Effector memory CD8-positive, alpha-beta T cell (primary cell): ENCODE measurements at regions not wholly inside any gene's neighbourhood (a gene's known extent, or its start where the extent isn't known, plus 50 kb on each side); places are given as distances from the start of the nearest gene placed in this dataset.

Source experiments
- ATAC-seq: fragments of 150-1000 bp; cut with Tn5 transposase; replicated peaks from 2 replicates; pipeline ENCODE4 v1.10.0; 2021; ENCODE audit warnings: mild to moderate bottlenecking, moderate library complexity
- DNase-seq, 3 experiments: peaks; one replicate each; pipeline ENCODE4 v3.0.0; 2021
- H3K27ac Mint-ChIP-seq, 2 donors: one replicate each; pipeline ENCODE4 v1.8.0; 2022; ENCODE audit warnings: mild to moderate bottlenecking in 2 of 2, mixed read lengths in 2 of 2, moderate library complexity in 2 of 2
- H3K27me3 Mint-ChIP-seq, 2 donors: one replicate each; pipeline ENCODE4 v1.8.0; 2022; ENCODE audit warnings: mixed read lengths in 2 of 2
- H3K36me3 Mint-ChIP-seq: one replicate; pipeline ENCODE4 v1.8.0; 2022; ENCODE audit warnings: mild to moderate bottlenecking, moderate library complexity, mixed read lengths; ENCODE audit not compliant: insufficient read depth
- H3K4me1 Mint-ChIP-seq, 2 donors: one replicate each; pipeline ENCODE4 v1.8.0; 2022; ENCODE audit warnings: low read depth in 2 of 2, mixed read lengths in 2 of 2
- H3K4me3 Mint-ChIP-seq, 2 donors: one replicate each; pipeline ENCODE4 v1.8.0; 2022; ENCODE audit warnings: mild to moderate bottlenecking in 2 of 2, mixed read lengths in 2 of 2, moderate library complexity in 2 of 2
- H3K9me3 Mint-ChIP-seq, 2 donors: one replicate each; pipeline ENCODE4 v1.8.0; 2022; ENCODE audit warnings: mixed read lengths in 2 of 2

DNA sequence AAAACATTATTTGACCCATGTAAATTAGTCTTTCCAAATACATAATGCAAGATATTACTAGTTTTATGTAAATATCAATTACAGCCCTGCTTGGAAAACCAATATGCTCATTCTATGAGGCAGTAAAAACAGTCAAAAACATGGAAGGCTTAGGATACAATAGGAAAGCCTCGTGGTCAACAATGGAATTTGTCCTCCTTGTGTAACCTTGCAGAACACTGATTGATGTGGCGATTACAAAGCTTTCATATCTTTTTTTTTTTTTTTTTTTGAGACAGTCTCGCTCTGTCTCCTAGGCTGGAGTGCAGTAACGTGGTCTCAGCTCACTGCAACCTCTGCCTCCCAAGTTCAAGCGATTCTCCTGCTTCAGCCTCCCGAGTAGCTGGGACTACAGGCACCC lies 157.3 kb upstream of the BET1 start:
- H3K36me3 Mint-ChIP-seq: no peaks in the 10 kb centered on the region
- H3K4me1 Mint-ChIP-seq: peaks cover 4 to 6% of the 10 kb centered on the region in 2 donors
- H3K27me3 Mint-ChIP-seq: no peaks in the 10 kb centered on the region
- DNase-seq (no peak), ATAC-seq (no peak)
- no peak overlapping the region for H3K27ac Mint-ChIP-seq
- no peak overlapping the region for H3K4me3 Mint-ChIP-seq
- H3K9me3 Mint-ChIP-seq: no peaks in the 10 kb centered on the region

DNA sequence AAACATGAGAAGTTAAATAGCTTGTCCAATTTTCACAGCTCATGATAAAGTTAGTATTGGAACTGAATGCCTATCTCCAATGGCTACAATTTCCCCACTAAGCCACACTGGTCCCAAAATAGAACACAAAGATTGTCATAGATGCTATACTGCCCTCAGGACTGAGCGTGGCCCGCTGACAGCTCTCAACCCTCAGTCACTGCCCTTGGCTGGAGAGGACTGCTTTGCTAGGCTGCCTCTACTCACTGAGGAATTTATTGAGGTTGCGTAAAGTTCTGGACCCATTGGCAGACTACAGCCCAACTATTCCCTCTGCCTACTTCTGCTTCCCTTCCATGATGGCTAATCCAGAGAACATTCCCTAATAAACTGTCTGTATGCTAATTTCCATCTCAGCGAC lies 165.5 kb upstream of the BET1 start:
- Mint-ChIP-seq H3K36me3 (no peaks in the 10 kb centered on the region), H3K4me1 (no peaks in the 10 kb centered on the region), H3K9me3 (no peaks in the 10 kb centered on the region), H3K4me3 (no peak overlapping the region), H3K27me3 (no peaks in the 10 kb centered on the region), H3K27ac (no peak overlapping the region)
- no peak for ATAC-seq
- DNase-seq: no peak

DNA sequence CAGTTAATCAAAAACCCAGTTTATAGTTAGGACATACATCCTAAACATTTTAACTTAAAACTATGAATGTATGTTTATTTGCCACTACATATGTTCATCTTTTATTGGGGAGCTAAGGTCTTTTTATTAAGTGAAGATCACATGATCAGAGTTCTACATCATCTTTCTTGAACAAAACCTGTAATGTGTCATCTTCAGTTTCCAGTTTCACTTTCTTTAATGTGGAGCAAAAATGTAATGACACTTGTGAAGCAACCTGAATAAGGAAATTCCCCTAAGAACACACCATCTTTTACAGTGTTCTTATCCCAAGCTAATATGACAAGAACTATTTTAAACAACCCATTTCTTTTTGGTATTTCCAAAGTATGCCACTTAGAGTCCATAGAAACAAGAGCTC lies 166.7 kb upstream of the BET1 start:
- Mint-ChIP-seq H3K9me3 (no peaks in the 10 kb centered on the region), H3K27ac (no peak overlapping the region), H3K4me1 (no peaks in the 10 kb centered on the region), H3K27me3 (no peaks in the 10 kb centered on the region), H3K4me3 (no peak overlapping the region), H3K36me3 (no peaks in the 10 kb centered on the region)
- ATAC-seq (no peak), DNase-seq (no peak)

DNA sequence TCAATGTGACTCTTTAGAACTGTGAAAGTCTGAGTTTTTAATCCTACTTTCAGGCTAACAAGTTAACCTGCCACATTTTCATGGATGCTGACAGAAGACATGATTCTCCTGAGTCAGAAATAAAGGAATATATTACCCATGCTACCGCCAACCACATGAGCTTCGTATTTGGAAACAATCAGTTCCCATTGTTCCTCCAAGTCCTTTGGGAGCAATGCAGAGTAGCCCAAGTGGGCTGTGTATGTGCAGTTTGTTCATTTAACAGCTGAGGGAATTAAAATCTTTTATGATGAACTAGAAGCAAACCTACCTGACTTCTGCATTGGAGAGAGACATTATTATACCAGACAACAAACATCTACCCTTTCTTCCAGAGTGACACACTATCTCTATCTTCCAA lies 169.3 kb upstream of the BET1 start:
- Mint-ChIP-seq H3K9me3 (no peaks in the 10 kb centered on the region), H3K27me3 (no peaks in the 10 kb centered on the region), H3K4me3 (no peak overlapping the region), H3K36me3 (no peaks in the 10 kb centered on the region), H3K4me1 (no peaks in the 10 kb centered on the region), H3K27ac (no peak overlapping the region)
- ATAC-seq: no peak
- no peak for DNase-seq

DNA sequence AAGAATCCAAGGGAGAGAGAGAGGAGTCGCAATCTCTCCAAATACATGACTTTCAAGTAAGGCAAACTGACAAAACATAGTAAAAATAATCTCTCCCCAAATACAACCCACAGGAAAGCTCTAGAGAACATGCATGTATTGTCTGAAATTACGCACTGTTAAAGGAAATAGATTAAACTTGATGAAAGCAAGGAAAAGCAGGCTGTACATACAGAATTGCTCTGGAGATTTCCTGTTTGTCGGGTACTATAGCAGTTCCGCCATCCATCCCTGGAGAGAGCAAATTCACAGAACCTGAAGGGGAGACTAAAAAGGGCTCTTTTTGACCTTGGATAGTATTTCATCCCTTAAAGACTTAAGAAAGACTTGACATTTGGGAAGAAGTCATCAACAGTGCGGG lies 170.2 kb upstream of the BET1 start:
- no peaks in the 10 kb centered on the region for H3K9me3 Mint-ChIP-seq
- H3K27ac Mint-ChIP-seq: no peak overlapping the region
- DNase-seq (no peak), ATAC-seq (no peak)
- no peak overlapping the region for H3K4me3 Mint-ChIP-seq
- H3K36me3 Mint-ChIP-seq: no peaks in the 10 kb centered on the region
- no peaks in the 10 kb centered on the region for H3K4me1 Mint-ChIP-seq
- no peaks in the 10 kb centered on the region for H3K27me3 Mint-ChIP-seq

DNA sequence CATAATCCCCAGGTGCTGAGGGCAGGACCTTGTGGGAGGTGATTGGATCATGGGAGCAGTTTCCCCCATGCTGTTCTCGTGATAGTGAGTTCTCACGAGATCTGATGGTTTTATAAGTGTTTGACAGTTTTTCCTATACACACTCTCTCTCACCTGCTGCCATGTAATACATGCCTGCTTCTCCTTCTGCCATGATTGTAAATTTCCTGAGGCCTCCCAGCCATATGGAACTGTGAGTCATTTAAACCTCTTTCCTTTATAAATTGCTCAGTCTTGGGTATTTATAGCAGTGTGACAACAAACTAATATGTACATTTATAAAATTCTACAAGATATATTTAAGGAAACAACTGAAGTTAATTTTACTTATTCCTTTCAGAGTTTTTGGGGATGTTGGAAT lies 170.8 kb upstream of the BET1 start:
- no peak for ATAC-seq
- Mint-ChIP-seq H3K9me3 (no peaks in the 10 kb centered on the region), H3K27ac (no peak overlapping the region), H3K4me3 (no peak overlapping the region), H3K36me3 (no peaks in the 10 kb centered on the region), H3K27me3 (no peaks in the 10 kb centered on the region), H3K4me1 (no peaks in the 10 kb centered on the region)
- no peak for DNase-seq

DNA sequence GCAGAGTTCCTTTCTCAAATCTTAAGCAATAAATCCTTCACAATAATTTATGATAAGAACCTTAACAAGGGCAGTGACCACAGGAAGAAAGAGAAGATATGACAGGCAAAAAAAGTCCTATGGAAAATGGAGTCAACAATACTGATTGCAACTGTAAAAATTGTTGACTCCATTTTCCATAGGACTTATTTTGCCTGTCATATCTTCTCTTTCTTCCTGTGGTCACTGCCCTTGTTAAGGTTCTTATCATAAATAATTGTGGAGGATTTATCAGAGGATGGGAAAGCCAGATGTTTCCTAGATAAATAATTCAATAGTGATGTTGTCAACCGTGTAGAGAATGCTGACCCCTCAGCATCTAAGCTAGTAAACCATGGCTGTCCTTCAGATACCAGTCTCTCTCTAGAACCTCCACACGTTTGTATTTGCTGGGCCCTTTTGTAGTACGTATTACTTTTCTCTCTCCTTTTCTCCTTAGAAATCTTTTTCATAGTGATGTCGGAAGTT lies 172.6 kb upstream of the BET1 start:
- no peak overlapping the region for H3K4me3 Mint-ChIP-seq
- no peaks in the 10 kb centered on the region for H3K9me3 Mint-ChIP-seq
- ATAC-seq (no peak), DNase-seq (no peak)
- no peaks in the 10 kb centered on the region for H3K36me3 Mint-ChIP-seq
- no peak overlapping the region for H3K27ac Mint-ChIP-seq
- H3K27me3 Mint-ChIP-seq: no peaks in the 10 kb centered on the region
- H3K4me1 Mint-ChIP-seq: no peaks in the 10 kb centered on the region

DNA sequence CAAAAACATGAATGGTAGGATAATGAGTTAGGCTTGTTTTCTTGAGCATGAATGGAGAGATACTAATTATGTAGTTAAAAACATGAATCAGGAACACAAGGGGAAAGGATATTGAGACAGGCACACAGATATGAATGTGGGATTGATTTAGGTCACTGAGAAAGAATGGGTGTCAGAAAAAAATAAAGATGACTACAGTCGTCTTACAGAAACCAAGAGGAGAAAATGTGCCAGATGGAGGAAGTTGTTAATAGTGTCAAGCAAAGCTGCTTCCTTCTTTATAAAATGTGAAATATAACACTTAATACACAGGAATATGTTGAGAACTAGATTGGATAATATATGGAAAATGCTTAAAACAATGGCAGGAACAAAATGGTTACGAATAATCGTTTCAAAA lies 173.3 kb upstream of the BET1 start:
- Mint-ChIP-seq H3K9me3 (no peaks in the 10 kb centered on the region), H3K4me3 (no peak overlapping the region), H3K4me1 (no peaks in the 10 kb centered on the region), H3K27me3 (no peaks in the 10 kb centered on the region), H3K36me3 (no peaks in the 10 kb centered on the region), H3K27ac (no peak overlapping the region)
- DNase-seq (no peak), ATAC-seq (no peak)

DNA sequence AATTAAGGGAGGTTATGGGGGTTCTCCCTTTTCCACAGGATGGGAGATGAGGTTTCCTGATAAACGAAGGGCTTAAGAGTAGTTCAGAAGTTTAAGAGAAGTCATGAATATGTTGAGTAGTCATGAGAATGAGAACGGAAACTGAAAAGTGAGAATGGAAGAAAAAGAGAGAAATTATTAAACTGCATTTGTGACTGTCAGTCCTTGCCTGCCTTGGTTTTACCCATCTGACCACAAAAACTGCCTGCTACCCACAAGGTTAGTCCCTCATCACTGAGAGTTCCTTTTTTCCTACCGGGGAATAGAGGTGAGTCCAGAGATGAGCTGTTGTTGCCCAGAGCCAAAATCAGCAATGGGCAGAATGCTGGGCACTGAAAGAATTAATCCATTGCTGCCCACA lies 174.1 kb upstream of the BET1 start:
- Mint-ChIP-seq H3K4me3 (no peak overlapping the region), H3K27me3 (no peaks in the 10 kb centered on the region), H3K27ac (no peak overlapping the region), H3K4me1 (no peaks in the 10 kb centered on the region), H3K9me3 (no peaks in the 10 kb centered on the region), H3K36me3 (no peaks in the 10 kb centered on the region)
- no peak for DNase-seq
- no peak for ATAC-seq

DNA sequence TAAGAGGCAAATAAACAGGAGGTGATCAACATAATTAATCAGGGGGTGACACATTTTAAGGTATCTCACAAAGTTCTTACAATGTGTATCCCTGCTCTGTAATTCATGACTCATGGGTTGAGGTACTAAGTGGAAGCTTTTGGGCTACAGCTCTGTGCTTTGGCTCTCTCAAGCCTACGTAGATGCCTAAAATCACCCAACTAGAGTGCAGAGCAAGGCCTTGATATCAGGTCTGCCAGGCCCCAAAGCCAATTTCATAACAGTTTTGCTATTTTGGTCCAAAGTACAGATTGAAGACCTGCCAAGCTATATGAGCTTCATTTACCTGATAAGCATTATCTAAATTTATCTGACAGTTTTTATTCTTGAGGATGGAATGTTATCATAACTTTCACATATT lies 175.3 kb upstream of the BET1 start:
- H3K27ac Mint-ChIP-seq: no peak overlapping the region
- H3K4me1 Mint-ChIP-seq: no peaks in the 10 kb centered on the region
- DNase-seq (no peak), ATAC-seq (no peak)
- no peaks in the 10 kb centered on the region for H3K9me3 Mint-ChIP-seq
- H3K4me3 Mint-ChIP-seq: no peak overlapping the region
- no peaks in the 10 kb centered on the region for H3K36me3 Mint-ChIP-seq
- H3K27me3 Mint-ChIP-seq: no peaks in the 10 kb centered on the region

DNA sequence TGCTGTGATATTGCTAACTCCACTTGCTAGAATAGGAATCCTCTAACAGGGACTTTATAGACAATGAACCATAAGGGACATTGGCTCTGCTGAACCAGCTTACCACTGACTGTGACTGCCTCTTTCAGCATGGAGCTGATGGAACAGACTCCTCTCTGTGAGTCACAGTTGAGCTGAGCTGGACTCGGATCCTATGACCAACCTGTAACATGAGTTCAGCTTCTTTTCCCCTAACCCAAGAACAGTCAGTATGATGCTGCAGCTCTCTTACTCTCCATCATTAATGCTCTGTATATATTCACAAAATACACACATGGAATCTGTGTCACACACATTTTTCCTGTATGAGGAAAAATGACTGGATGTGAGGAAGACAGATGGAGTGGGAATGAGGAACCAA lies 177.9 kb upstream of the BET1 start:
- H3K4me3 Mint-ChIP-seq: no peak overlapping the region
- peaks cover 0 to 4% of the 10 kb centered on the region in 2 donors for H3K9me3 Mint-ChIP-seq
- H3K27me3 Mint-ChIP-seq: no peaks in the 10 kb centered on the region
- ATAC-seq (no peak), DNase-seq (no peak)
- no peaks in the 10 kb centered on the region for H3K4me1 Mint-ChIP-seq
- H3K27ac Mint-ChIP-seq: no peak overlapping the region
- H3K36me3 Mint-ChIP-seq: no peaks in the 10 kb centered on the region

DNA sequence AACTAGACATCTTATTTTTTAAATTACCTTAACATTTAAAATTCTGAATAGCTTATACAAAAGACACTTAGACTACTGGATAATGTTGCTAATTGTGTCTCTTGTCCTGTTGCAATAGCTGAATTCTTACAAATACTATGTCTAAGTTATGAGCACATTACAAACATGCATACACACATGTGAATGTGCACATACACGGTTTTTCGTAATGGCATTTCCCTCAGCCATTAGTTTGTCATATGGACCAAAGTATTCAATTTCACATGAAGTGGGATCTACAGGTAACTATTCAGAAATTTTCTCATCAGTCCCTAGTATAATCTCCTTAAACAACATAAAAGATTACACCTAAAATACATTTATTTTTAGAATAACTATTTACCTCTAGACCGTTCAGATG lies 178.6 kb upstream of the BET1 start:
- DNase-seq: no peak
- Mint-ChIP-seq H3K4me3 (no peak overlapping the region), H3K27ac (no peak overlapping the region), H3K27me3 (no peaks in the 10 kb centered on the region), H3K36me3 (no peaks in the 10 kb centered on the region), H3K9me3 (peaks cover 0 to 4% of the 10 kb centered on the region in 2 donors), H3K4me1 (no peaks in the 10 kb centered on the region)
- ATAC-seq: no peak

DNA sequence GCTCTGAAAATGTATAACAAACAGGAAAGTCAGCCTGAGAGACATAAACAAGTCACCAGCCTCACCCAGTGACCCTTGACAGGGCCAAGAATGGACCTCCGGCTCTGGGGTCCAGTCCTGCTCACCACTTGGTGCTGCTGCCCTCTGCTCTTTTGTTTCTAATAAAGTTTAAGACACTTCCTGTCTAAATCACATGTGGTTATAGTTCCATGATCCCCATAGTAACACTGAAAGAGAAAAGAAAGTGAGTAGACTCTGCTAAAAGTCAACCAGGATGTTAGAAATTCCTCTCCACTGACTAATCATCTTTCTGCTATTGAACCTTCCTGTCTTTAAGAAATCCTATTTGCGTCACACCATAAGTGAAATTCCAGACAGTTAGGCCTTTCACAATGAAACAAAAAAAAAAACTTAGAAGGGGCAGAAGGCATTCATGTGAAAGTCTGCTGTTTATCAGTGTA lies 179.2 kb upstream of the BET1 start:
- Mint-ChIP-seq H3K27me3 (no peaks in the 10 kb centered on the region), H3K9me3 (peaks cover 0 to 4% of the 10 kb centered on the region in 2 donors), H3K4me1 (no peaks in the 10 kb centered on the region), H3K36me3 (no peaks in the 10 kb centered on the region), H3K27ac (no peak overlapping the region), H3K4me3 (no peak overlapping the region)
- ATAC-seq (no peak), DNase-seq (no peak)

DNA sequence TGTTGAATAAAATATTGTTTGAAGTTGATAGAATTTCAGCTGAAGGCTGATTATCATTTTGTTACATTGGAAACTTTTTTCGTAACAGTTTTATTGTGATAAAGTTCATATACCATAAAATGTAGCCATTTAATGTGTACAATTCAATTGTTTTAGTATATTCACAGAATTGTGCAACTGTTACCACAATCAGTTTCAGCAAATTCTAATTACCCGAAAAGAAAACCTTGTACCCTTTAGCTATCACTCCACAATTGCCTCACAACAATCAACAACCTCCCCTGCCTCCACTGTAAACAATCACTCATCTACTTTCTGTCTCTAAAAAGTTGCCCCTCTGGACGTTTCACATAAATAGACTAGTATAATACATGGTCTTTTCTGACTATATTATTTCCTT lies 179.7 kb upstream of the BET1 start:
- H3K27ac Mint-ChIP-seq: no peak overlapping the region
- ATAC-seq: no peak
- no peaks in the 10 kb centered on the region for H3K4me1 Mint-ChIP-seq
- H3K36me3 Mint-ChIP-seq: no peaks in the 10 kb centered on the region
- H3K4me3 Mint-ChIP-seq: no peak overlapping the region
- no peak for DNase-seq
- no peaks in the 10 kb centered on the region for H3K27me3 Mint-ChIP-seq
- H3K9me3 Mint-ChIP-seq: peaks cover 0 to 4% of the 10 kb centered on the region in 2 donors

DNA sequence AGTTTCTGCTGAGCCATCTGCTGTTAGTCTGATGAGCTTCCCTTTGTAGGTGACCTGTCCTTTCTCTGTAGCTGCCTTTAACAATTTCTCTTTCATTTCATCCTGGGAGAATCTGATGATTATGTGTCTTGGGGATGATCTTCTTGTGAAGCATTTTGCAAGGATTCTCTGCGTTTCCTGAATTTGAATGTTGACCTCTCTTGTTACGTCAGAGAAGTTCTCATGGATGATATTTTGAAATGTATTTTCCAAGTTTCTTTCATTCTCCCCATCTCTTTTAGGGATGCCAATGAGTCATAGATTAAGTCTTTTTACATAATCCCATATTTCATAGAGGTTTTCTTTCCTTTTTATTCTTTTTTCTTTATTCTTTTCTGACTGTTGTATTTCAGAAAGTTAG lies 184.2 kb upstream of the BET1 start:
- H3K4me1 Mint-ChIP-seq: no peaks in the 10 kb centered on the region
- H3K4me3 Mint-ChIP-seq: no peak overlapping the region
- no peak overlapping the region for H3K27ac Mint-ChIP-seq
- DNase-seq (no peak), ATAC-seq (no peak)
- peaks cover 0 to 4% of the 10 kb centered on the region in 2 donors for H3K9me3 Mint-ChIP-seq
- no peaks in the 10 kb centered on the region for H3K36me3 Mint-ChIP-seq
- no peaks in the 10 kb centered on the region for H3K27me3 Mint-ChIP-seq
